HFFc6 (cell line): ENCODE measurements at regions not wholly inside any gene's neighbourhood (a gene's known extent, or its start where the extent isn't known, plus 50 kb on each side); places are given as distances from the start of the nearest gene placed in this dataset.

Experiments used
- DNase-seq: peaks from one replicate; pipeline ENCODE4 v3.0.0-alpha.2; 2018
- H3K27ac Mint-ChIP-seq: 2 replicates; pipeline ENCODE4 v1.8.0; 2020; ENCODE audit warnings: mild to moderate bottlenecking, mixed read lengths
- H3K27me3 Mint-ChIP-seq: 2 replicates; pipeline ENCODE4 v1.8.0; 2021; ENCODE audit warnings: mild to moderate bottlenecking, moderate library complexity, mixed read lengths; ENCODE audit not compliant: insufficient read depth
- H3K36me3 Mint-ChIP-seq: 2 replicates; pipeline ENCODE4 v1.8.0; 2021; ENCODE audit warnings: low read depth, mixed read lengths
- H3K4me1 Mint-ChIP-seq: 2 replicates; pipeline ENCODE4 v1.8.0; 2020; ENCODE audit warnings: low read depth, mixed read lengths
- H3K4me3 Mint-ChIP-seq: 2 replicates; pipeline ENCODE4 v1.8.0; 2020; ENCODE audit warnings: mild to moderate bottlenecking, moderate library complexity, mixed read lengths
- H3K9me3 Mint-ChIP-seq: 2 replicates; pipeline ENCODE4 v1.8.0; 2020; ENCODE audit warnings: mild to moderate bottlenecking, mixed read lengths
- CTCF ChIP-seq: fragments of 200-600 bp; sonication (generic); IDR thresholded peaks from 2 replicates; pipeline ENCODE4 v1.5.0; 2021; ENCODE audit warnings: antibody characterized with exemption, mild to moderate bottlenecking

DNA sequence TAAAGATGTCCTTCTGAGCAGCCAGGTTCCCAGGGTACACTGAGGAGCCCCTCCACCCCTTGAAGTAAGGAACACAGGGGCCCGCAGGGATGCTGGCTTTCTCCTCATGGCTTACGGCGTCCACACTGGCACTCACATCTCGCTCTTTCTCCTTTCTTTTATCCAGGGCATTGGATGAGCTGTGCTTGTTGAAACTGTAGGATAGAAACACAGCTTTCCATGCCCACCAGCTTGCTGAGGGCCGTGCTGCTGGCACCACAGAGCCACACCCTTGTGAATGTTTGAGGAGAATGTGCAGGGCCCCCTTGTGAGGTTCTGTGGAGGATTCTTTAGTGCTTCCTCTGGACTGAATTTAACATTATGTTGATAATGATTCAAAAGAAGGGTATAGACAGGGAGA is 51.7 kb upstream of the B3GAT1 start:
- no peak for DNase-seq
- Mint-ChIP-seq H3K4me3 (no peak overlapping the region), H3K36me3 (no peaks in the 10 kb centered on the region), H3K27me3 (peaks cover 2% of the 10 kb centered on the region), H3K27ac (no peak overlapping the region), H3K4me1 (no peaks in the 10 kb centered on the region), H3K9me3 (peaks cover 36% of the 10 kb centered on the region)
- TF ChIP-seq CTCF: no peak
